ENCODE measurements at regions not wholly inside any gene's neighbourhood (a gene's known extent, or its start where the extent isn't known, plus 50 kb on each side); places are given as distances from the start of the nearest gene placed in this dataset.

- intact Hi-C loops (cut with micrococcal nuclease): no loop called here
Measured at GRCh38 chr20:4070323-4071177, 55.2 kb upstream of the RNF24 start.

- intact Hi-C loops (cut with micrococcal nuclease): no loop called here
Measured at GRCh38 chr20:4069751-4070150, 54.4 kb upstream of the RNF24 start.

GRCh38 chr20:4068708-4069107 is 53.4 kb upstream of the RNF24 start:
- intact Hi-C loops (cut with micrococcal nuclease): no loop called here

DNA sequence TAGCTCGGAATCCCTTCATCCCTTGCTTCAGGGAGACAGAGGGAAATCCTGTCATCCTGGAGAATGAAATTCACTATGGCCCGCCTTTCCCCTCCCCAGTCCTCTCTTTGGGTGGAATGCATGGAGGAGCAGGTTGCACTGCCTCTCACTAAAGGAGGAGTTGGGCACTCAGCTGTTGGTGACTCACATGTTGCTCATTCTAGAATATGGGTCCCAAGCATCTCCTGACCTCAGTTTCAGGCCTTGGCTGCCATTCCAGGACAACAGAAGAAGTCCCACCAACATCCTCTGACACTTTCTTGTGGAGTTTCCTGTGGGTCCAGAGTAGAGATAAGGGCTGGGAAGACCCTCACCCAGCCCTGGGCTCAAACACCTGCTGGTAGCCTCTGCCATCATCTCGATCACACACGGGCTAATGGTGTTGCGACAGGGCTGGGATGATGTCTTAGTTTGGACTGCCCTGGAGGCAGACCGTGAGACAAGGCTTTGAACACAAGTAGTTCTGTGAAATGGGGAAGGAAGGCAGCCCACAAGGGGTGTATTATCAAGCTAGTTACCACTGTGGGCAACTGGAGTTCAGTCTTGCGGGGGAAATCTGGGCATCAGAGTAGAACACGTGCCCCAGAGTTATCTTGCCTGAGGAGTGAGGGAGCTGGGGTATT is 52.4 kb upstream of the RNF24 start:
- intact Hi-C loops (cut with micrococcal nuclease): no loop called here

GRCh38 chr20:4066551-4066950 is 51.2 kb upstream of the RNF24 start:
- intact Hi-C loops (cut with micrococcal nuclease): no loop called here

- intact Hi-C loops (cut with micrococcal nuclease): no loop called here
Measured at GRCh38 chr20:4065391-4065844, 50.1 kb upstream of the RNF24 start.
